Right hindlimb (tissue), 1 donor: ENCODE measurements at regions not wholly inside any gene's neighbourhood (a gene's known extent, or its start where the extent isn't known, plus 50 kb on each side); places are given as distances from the start of the nearest gene placed in this dataset.
"Not testable (repeated sequence)": the region's sequence is repeated elsewhere in the genome, so short reads cannot be mapped to it uniquely, and the experiment has no call there.

ENCODE experiments used
- DNase-seq: peaks from one replicate; pipeline ENCODE4 v3.0.0-alpha.2; 2018

DNA sequence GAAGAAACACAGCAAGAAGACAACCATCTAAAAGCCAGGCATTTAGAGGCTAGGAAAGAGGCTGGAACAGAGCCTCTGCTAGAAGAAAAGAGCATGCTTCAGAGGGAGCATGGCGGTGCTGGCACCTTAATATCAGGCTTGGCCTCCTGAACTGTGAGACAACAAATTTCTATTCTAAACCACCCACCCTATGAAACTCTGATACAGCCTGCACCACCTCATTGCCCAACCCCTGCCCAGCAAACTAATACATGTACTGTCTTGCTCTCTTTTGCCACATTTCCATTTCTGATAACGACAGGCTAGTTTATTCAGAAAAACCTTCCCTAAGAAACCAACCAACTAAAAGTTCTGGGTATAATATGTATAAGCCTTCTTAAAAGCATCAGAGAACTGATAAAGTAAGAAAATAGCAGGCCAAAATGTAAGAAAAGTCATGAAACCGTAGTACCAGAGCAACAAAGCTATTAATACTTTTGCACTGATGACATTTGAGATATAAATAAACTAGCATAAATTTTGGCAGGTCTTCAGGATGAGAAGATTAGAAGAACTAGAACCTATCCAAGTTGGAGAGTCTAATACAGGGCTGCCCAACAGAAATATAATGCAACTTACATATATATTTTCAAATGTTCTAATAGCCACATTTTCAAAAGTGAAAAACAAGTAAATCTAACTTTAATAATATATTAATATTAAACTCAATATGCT, 184.7 kb upstream of the HSF2 start:
- no peak for DNase-seq

DNA sequence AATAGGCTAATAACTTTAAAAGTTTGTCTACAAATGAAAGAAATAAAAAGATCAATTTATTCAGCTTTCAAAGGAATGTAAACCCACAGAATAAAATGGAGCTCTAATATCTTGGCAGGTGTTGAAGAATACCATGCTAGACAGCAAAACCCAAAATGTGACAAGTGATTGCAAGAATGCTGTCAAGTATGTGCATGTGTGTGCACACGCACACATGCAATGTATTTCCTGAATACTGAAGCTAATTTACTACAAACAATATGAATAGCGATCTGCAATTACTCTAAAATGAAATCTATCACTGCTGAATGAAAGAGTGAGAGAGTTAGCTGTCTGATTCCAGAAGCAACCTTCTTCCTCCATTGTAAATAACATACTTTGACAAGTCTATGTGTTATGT, 179.2 kb upstream of the HSF2 start:
- DNase-seq, result no peak

DNA sequence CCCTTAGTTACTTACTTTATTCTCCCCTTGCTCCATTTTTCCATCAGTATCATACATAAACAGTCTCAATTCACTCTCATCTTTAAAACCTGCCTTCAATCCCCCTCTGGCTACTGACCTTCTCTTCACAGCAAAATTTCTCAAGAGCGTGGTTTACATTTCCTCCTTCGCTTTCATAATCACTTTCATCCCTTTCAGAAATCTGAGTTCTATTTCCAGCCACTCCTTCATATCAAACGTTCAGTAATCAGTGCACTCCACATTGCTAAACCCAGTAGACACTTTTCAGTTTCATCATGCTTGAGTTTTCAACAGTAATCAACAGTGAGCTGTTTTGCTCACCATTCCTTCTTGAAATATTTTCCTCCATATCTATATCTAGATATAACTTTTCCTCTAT, 176.7 kb upstream of the HSF2 start:
- DNase-seq, result no peak

DNA sequence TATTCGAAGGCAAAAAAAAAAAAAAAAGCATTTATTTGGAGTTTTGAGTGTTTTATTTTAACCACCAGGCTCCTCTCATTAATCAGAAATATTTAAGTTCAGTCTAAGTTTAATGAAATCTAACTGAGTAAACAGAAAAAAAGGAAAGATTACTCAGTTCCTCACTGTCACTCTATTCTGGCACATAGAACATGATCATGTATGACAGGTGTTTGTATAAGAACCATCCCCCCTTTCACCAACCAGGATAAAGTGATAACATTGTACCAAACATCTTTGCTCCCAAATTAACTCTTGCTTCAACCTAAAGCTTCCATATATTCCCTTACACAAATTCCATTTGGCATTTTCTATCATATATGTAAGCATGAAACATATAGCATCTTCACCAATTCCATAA, 176.2 kb upstream of the HSF2 start:
- DNase-seq, result no peak

DNA sequence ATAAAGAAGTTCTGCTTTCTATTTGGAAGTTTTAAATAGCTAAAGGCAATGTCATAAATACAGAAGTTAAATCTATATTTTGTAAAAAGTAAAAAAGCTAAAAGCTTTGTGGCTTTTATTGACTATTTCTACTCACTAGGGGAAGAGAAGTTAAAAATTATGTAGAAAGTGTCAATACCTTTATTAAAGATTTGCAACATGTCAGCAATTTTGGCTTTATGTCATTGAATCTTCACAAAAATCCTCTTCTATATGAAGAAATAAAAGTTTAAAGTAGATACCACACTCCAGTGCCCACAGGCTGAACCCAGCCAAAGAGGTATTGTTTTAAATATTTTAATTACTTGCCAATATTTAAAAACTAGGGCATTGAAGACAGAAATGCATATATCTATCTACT, 160.6 kb upstream of the HSF2 start:
- DNase-seq, result no peak

DNA sequence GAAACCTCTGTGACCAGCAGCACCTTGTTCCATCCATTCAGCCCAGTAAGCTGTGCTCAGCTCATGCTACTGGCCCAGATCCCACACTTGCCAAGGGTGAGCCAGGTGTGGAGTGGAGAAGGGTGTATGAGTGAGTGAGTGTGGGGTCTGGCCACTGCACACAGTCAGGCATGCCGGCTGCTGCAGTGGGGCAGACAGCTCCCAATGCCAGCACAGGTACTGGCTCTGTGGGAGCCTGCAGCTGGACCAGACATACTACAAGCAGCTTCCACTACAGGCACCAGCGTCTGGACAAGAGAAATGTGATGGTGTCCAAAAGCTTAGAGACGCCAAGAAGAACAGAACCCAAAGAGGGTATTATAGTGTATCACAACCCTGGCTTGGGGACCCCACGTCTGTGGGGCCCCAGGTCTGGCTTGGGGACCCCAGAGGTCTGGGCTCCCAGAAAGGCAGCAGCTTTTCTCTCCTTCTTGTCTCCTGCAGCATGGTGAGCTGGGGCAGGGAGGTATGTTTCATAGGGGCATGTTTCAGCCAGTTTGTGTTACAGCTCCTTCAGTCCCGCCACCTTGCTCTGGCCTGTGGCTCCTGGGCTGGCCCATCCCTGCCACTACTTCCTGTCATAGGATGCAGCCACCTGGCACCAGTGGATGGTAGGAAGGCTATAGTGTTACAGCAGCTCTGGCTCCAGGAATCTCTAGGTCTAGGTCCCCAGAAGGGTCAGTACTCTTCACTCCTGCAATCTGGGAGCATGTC, 152.4 kb upstream of the HSF2 start:
- no peak for DNase-seq

DNA sequence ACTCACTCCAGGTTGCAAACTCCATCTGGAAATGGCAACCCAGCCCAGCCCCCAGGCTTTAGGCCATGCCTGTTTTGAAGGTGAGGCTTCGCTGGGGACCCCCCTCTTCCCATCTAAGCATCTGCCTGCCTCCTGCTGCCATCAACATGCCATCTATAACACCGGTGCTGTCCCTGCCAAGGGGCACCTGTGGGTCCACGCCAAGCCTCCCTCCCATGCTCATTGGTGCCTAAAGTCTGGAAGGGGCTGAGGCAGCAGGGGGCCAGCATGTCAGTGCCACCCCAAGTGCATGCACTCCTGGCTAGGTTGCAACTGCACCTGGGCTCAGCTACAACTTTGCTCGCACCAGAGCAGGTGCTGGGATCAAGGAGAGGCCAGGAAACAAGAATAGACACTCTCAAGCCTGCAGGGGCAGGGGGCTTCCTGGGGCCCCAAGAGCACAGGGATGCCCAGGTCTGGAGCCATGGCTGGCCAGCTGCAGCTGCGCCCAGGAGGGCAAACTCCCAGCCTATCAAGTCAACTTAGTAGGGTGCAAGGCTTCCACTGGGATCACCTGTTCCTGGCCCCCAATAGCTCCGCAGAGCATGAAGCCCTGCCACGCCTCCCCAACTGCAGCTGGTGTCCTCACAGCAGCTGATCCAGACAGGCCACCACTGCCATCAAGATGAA, 151.3 kb upstream of the HSF2 start:
- no peak for DNase-seq

DNA sequence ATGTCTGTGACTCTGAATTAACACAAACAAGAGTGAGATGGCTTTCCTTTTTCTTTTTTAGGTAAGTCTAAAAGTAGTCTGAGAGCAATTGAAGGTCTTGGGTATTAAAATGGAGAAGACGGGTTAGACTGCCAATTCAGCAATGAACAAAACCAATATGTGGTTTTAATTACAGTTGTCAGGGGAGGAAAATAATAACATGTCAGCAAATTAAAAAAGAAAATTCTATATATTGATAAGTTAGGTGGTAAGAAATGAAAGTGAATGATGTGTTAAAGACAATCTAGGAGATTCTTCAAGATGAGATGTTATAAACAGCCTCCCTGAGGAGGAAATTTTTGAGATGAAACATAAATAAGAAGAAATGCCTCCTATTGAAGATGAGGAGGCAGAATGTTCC, 150.6 kb upstream of the HSF2 start:
- no peak for DNase-seq

DNA sequence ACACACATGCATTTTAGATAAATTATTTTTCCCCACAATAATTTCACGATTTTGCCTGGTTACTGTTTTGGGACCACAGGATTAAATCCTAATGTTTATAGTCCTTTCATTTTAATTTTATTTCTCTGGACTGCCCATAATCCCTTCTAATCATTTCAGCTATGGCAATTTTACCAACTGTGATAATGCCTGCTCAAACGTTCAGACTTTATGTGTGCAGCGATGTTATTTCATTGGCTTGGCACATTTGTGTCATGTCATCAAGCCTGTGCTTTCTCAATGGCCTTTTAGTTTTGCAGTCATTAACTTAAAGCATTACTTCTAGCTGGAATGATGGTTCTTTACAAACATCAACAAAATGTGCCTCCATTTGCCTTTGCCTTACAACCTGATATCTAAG, 140.6 kb upstream of the HSF2 start:
- DNase-seq, result no peak

DNA sequence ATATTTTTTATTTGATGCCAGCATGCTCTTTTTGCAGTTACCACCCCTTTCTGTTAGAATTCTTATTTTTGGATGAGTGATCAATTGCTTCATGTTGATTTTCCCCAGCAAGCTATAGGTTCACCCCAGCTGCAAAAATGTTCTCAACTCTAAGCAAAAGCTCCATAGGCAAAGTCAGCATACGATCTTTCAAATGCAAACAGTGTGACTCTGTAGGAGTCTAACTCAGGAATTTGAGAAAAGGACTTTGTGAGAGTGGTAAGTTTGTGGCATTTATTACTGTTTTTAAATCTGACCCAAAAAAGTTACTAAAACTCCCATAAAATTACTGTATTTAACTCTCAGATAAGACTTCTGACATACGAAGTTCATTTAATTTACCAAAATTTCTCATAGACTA, 134.9 kb upstream of the HSF2 start:
- DNase-seq, result no peak

DNA sequence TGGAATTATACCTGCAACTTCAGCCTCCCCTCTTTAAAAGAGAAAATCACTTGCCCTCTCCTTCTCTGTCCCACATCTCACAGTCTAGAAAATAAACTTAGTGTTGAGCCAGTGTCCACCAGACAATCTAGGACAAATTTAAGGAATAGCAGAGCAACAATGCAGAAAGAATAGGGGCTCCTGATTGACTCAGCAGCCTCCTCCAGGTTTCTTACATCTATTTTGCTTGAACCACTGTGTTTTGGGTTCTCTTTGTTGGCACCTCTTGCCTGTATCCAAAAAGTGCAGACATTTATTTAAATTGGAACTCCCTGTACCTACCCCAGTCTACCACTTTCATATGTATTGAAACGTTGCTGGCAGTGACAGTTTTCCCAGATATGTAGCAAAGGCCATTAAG, 133.7 kb upstream of the HSF2 start:
- no peak for DNase-seq

DNA sequence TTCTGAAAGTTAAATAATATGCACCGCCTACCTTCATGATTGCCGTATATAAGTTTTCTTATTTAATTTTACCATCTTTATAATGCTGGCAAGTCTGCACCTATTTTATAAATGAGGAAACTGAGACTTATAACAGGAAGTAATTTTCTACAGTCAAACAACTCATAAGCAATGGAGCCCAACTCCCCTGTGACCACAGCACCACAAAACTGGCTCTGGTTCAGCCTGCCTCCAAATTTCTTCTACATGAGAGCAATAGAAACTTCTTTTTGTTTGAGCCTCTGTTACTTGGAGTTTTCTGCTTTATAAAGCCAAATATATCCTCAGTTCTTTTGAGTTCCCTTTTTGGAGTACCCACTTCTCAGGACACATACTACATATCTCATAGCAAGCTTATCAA, 131.1 kb upstream of the HSF2 start:
- DNase-seq, result peak; percentile 26

DNA sequence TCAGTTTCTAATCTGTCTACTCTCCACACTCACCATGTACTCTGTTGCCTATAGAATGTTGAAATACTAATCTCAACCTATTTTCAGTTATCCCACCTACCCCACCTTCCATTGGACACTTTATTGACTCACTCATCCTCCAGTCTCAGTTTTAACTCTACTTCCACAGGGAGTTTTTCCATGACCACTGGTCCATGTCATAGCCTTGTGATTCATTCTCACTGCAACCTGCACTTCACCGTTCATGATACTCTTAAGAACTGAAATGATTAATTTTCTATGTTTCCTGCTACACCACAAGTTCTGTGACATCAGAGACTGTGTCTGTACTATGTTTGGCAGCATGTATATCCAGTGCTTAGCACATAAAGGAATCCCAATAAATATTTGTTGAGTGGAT, 122.8 kb upstream of the HSF2 start:
- DNase-seq, result no peak

DNA sequence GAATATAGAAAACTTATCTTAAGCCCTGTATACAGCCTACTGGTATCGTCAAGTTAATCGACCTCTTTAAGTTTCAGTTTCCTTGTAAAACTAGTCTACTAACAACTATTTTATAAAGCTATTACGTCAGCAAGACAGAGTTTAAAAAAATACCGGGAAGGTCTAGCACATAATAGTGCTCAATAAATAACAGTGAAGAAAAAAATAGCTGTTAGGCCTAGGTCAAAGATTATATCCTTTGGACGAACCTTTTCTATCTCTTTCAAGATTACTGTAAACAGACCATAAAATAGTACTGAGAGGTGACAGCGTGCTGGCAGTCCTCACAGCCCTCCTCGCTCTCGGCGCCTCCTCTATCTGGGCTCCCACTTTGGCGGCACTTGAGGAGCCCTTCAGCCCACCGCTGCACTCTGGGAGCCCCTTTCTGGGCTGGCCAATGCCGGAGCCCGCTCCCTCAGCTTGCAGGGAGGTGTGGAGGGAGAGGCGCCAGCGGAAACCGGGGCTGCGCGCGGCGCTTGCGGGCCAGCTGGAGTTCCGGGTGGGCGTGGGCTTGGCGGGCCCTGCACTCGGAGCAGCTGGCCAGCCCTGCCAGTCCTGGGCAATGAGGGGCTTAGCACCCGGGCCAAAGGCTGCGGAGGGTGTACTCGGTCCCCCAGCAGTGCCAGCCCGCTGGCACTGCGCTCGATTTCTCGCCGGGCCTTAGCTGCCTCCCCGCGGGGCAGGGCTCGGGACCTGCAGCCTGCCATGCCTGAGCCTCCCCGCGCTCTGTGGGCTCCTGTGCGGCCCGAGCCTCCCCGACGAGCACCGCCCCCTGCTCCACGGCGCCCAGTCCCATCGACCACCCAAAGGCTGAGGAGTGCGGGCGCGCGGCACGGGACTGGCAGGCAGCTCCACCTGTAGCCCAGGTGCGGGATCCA, 119.1 kb upstream of the HSF2 start:
- not testable (repeated sequence) for DNase-seq

DNA sequence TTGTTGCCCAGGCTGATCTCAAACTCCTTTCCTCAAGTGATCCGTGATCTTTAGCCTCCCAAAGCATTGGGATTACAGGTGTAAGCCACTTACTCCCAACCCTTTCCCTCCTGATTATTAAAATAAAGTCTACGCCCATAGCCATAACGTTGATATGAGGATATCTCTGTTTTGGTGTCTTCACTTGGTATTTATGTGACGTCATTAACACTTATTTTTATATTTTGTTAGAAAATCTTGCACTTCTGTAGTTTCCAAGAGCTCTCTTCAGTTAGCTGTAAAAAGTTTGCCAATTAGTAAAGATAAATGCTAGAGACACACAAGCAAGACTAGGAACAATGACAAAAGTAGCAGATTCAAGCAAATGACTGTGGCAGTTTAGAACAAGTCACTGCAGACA, 115.6 kb upstream of the HSF2 start:
- DNase-seq, result no peak

DNA sequence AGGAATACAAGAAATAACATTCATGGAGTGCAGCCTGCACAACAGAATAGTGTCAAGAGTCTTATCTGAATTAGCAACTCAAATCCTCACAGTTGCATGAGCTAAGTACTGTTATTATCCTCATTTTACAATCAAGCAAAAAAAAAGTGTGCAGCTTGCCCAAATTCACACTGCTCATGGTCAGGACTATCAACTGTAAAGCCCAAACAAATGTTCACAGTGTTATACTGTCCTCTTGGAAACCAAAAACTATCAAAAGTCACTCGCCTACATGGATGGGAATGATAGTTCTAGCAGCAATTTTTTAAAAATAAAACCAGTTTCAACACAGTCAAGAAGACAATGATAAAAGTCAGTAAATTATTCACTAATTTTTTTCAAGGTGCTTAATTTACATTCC, 114.6 kb upstream of the HSF2 start:
- DNase-seq, result no peak

DNA sequence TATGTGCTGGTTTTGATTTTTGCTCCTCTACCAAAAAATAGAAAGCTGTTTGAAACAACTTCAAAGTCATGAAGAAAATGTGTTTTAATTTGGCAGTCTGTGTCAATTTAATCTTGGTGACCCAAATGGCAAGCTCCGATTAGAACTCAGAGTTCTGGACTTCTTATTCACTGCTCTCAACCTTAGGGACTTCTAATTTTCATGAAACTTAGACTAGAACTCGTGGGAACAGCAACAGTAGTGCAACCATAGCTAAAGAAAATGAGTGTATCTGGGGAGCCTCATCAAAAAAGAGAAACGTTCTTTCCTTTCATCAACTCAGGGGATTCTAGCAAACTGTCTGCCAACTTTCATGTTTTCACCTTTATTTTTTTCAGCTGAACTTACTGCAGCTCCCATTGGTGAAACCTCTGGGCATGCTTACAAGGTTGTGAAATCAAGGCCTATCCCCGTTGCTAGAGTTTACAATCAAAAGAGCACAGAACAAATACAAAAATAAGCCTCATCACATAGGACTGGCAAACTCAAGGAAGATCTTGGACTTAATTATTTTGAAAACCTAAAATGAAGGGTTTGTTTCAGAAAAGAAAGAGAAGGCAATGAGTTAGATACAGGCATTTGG, 114.0 kb upstream of the HSF2 start:
- no peak for DNase-seq

DNA sequence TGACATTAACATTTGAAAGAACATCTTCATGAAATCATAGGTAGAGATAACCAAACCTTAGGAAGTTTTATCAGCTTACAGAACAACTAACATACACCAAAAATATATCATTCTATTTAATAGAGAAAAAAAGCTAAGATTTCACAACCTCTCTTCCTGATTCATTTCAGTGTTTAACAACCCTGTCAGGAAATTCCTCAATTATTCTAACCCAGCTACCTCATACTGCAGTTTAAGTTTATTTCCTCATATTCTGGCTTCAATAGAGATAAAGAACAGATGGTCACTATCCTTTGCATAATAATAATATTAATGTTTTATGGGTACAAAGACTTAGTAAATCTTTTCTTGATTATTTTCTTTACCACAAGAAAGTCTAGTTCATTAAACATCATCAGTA, 112.9 kb upstream of the HSF2 start:
- DNase-seq, result no peak

DNA sequence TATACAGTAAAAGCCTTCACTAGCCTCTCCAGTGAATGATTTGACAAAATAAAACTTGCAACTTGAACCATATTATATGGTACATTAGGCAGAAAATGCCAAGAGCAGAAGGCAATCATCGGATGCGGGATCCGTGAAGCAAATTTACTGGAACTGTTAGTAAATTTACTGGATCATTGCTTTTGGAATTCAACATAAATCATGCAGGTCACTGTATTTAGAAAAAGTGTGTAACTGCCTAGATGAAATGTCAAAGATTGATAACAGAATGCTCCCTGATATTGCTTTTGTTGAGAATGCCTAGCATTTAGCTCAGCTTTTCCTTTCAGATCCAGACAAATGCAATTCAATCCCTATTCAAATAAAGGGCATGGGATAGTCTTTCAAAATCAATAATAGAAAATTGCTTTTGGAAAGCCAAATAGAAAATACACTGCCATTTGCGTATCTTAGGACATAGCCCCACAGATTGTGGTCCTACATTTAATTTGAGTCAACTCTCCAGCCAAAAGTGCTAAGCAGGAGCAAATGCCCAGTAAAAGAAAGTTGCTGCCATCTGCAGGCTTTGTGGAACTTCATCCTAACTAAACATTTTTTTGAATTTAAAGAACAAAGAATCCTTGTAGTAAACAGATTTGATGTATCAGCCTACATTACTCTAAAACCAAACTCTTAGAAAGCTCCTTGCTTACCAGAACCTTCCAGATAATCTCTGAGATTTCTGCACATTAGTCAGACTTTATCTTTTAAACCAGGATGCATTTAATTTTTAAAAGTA, 109.5 kb upstream of the HSF2 start:
- DNase-seq, result peak; percentile 33

DNA sequence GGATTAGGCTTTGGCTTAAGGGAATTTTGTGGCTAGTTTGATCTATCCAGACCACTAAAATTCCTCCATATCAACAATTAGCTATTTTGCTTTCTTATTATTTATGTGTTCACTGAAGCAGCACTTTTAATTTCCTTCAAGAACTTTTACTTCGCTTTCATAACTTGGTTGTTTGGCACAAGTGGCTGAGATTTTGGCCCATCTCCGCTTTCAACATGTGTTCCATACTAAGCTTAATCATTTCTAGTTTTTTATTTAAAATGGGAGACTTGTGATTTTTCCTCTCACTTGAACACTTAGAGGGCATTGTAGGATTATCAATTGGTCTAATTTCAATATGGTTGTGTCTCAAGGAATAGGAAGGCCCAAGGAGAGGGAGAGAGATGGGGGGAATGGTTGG, 102.4 kb upstream of the HSF2 start:
- no peak for DNase-seq

DNA sequence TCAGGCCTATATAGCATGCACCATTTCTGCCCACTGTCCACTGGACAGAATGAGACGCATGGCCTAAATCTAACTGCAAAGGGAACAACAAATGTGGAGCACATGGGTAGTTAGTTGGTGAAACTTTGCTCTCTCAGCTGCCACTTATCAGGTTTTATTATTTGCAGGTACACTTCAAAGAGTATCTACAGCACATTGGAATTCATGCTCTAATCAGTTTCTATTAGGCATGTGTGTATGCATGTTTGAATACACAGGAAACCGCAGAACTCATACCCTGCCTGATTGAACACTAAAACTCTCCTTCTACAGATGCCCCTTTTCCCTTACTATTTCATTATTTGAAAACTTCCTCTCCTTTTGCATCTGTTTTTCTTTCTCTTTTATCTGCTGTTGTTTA, 97.4 kb upstream of the HSF2 start:
- no peak for DNase-seq

DNA sequence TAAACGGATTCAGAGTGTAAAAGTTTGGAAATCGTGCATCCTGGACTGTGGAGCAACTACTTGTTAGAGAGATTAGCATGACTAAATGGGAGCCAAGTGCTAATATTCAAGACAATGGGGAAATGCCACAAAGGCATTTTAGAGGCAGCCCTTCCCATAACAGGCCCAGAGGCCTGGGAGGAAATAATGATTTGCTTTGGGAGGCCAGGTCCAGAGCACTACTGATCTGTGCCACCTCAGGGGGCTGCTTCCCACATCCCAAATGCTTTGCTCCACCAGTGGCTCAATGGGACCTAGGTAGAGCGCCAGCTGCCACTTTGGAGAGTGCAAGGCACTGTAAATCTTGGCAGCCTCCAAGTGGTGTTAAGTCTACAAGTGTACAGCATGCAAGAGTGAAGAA, 91.9 kb upstream of the HSF2 start:
- no peak for DNase-seq
